SU-DHL-6 (cell line): ENCODE measurements at regions not wholly inside any gene's neighbourhood (a gene's known extent, or its start where the extent isn't known, plus 50 kb on each side); places are given as distances from the start of the nearest gene placed in this dataset.

Source experiments
- H2AFZ ChIP-seq: fragments of 200-600 bp; sonication (generic); 2 replicates; pipeline ENCODE4 v1.6.1; 2014; ENCODE audit warnings: low read depth, mild to moderate bottlenecking, moderate library complexity, mixed read lengths, antibody characterized with exemption, low read length; ENCODE audit not compliant: severe bottlenecking
- H3F3A ChIP-seq: fragments of 200-600 bp; shearing (Covaris generic); 2 replicates; pipeline ENCODE4 v1.6.0; 2016; ENCODE audit warnings: antibody characterized with exemption, mild to moderate bottlenecking; ENCODE audit not compliant: insufficient read depth
- H3K27ac ChIP-seq: fragments of 200-600 bp; sonication (generic); 2 replicates; pipeline ENCODE4 v1.5.1; 2016; ENCODE audit warnings: low read depth, mild to moderate bottlenecking, low read length, moderate library complexity, mixed read lengths
- H3K27me3 ChIP-seq: fragments of 200-600 bp; sonication (generic), shearing (Covaris generic); 2 replicates; pipeline ENCODE4 v1.6.0; 2014; ENCODE audit warnings: mild to moderate bottlenecking, low read length
- H3K36me3 ChIP-seq: fragments of 200-600 bp; sonication (generic); 2 replicates; pipeline ENCODE4 v1.6.1; 2014; ENCODE audit warnings: mild to moderate bottlenecking, low read length, mixed read lengths
- H3K4me2 ChIP-seq: fragments of 300-600, 200-600 bp; shearing (Covaris generic), sonication (generic); 2 replicates; pipeline ENCODE4 v1.6.0; 2014; ENCODE audit warnings: low read length, low read depth, mild to moderate bottlenecking; ENCODE audit not compliant: poor library complexity, severe bottlenecking
- H3K4me3 ChIP-seq: fragments of 200-600 bp; sonication (generic); 2 replicates; pipeline ENCODE4 v1.5.1; 2014; ENCODE audit warnings: antibody characterized with exemption, low read length, mild to moderate bottlenecking, mixed read lengths; ENCODE audit not compliant: insufficient read depth, poor library complexity, severe bottlenecking
- H3K79me2 ChIP-seq: fragments of 200-600 bp; sonication (generic); 2 replicates; pipeline ENCODE4 v1.6.1; 2014; ENCODE audit warnings: mild to moderate bottlenecking, low read length, moderate library complexity; ENCODE audit not compliant: insufficient read depth
- H3K9ac ChIP-seq: fragments of 200-600 bp; sonication (generic); 2 replicates; pipeline ENCODE4 v1.7.0; 2014; ENCODE audit warnings: mild to moderate bottlenecking, low read length
- H3K9me2 ChIP-seq: fragments of 200-600 bp; sonication (generic); replicated peaks from 2 replicates; pipeline ENCODE4 v1.6.1; 2014; ENCODE audit warnings: low read length; ENCODE audit not compliant: insufficient read depth
- H3K9me3 ChIP-seq: fragments of 200-600 bp; sonication (generic); 2 replicates; pipeline ENCODE4 v1.6.1; 2014; ENCODE audit warnings: low read length, mixed read lengths; ENCODE audit not compliant: insufficient read depth
- H4K20me1 ChIP-seq: fragments of 200-600 bp; sonication (generic); 2 replicates; pipeline ENCODE4 v1.6.1; 2014; ENCODE audit warnings: low read depth, mild to moderate bottlenecking, antibody characterized with exemption, low read length, moderate library complexity, mixed read lengths
- CTCF ChIP-seq: fragments of 200-600 bp; sonication (generic); IDR thresholded peaks from one replicate; pipeline ENCODE4 v1.5.1; 2017; ENCODE audit warnings: antibody characterized with exemption, mild to moderate bottlenecking, low read length, moderate library complexity; ENCODE audit not compliant: insufficient read depth, poor library complexity, severe bottlenecking
- EZH2phosphoT487 ChIP-seq: fragments of 200-600 bp; sonication (generic), shearing (Covaris generic); conservative IDR thresholded peaks from 2 replicates; pipeline ENCODE4 v1.6.1; 2018; ENCODE audit warnings: mild to moderate bottlenecking, antibody characterized with exemption, low read length, moderate library complexity, mixed read lengths

GRCh38 chr5:5584751-5585150 lies 162.3 kb downstream of the ICE1 start:
- H4K20me1 ChIP-seq: no peaks in the 10 kb centered on the region
- no peak overlapping the region for H3K9ac ChIP-seq
- no peaks in the 10 kb centered on the region for H3K36me3 ChIP-seq
- H3F3A ChIP-seq: no peaks in the 10 kb centered on the region
- no peak overlapping the region for H2AFZ ChIP-seq
- TF ChIP-seq EZH2phosphoT487: no peak
- no peak for TF ChIP-seq CTCF
- no peaks in the 10 kb centered on the region for H3K9me2 ChIP-seq
- H3K79me2 ChIP-seq: no peaks in the 10 kb centered on the region
- H3K27me3 ChIP-seq: no peaks in the 10 kb centered on the region
- H3K27ac ChIP-seq: no peak overlapping the region
- H3K4me3 ChIP-seq: no peak overlapping the region
- no peak overlapping the region for H3K4me2 ChIP-seq
- H3K9me3 ChIP-seq: no peaks in the 10 kb centered on the region

DNA sequence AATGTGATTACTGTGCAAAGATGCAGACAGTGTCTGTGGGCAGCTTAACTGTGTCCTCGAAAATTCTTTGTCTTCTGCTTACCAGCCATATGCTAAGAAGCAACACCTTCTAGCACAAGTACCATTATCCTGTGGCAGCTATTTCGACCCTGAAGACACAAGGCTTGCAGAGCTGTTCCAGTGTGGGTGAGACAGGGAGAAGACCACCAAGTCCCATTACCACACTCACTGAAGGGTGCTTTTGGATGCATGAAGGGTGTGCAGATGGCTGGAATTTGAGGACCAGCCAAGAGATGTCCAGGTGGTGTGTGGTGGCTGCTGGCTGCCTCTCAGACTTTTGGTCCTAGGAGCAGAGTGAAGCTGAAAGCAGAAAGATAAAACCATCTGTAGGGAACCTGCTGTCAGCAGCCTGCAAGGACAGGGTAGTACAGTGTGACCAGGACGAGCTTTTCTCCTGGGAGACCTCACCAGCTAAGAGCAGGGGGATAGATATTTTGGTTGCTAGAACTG lies 161.8 kb downstream of the ICE1 start:
- no peaks in the 10 kb centered on the region for H3K9me2 ChIP-seq
- TF ChIP-seq CTCF (no peak), EZH2phosphoT487 (no peak)
- H3K36me3 ChIP-seq: no peaks in the 10 kb centered on the region
- no peaks in the 10 kb centered on the region for H4K20me1 ChIP-seq
- no peak overlapping the region for H3K4me3 ChIP-seq
- H3K9ac ChIP-seq: no peak overlapping the region
- no peaks in the 10 kb centered on the region for H3K9me3 ChIP-seq
- H2AFZ ChIP-seq: no peak overlapping the region
- no peak overlapping the region for H3K27ac ChIP-seq
- H3F3A ChIP-seq: no peaks in the 10 kb centered on the region
- H3K27me3 ChIP-seq: no peaks in the 10 kb centered on the region
- H3K79me2 ChIP-seq: no peaks in the 10 kb centered on the region
- no peak overlapping the region for H3K4me2 ChIP-seq

GRCh38 chr5:5583832-5584231 lies 161.4 kb downstream of the ICE1 start:
- no peaks in the 10 kb centered on the region for H4K20me1 ChIP-seq
- H3K4me3 ChIP-seq: no peak overlapping the region
- H3K9me2 ChIP-seq: no peaks in the 10 kb centered on the region
- TF ChIP-seq CTCF (no peak), EZH2phosphoT487 (no peak)
- H3K27me3 ChIP-seq: no peaks in the 10 kb centered on the region
- no peaks in the 10 kb centered on the region for H3K9me3 ChIP-seq
- no peak overlapping the region for H3K4me2 ChIP-seq
- no peak overlapping the region for H2AFZ ChIP-seq
- H3K9ac ChIP-seq: no peak overlapping the region
- no peak overlapping the region for H3K27ac ChIP-seq
- H3K79me2 ChIP-seq: no peaks in the 10 kb centered on the region
- no peaks in the 10 kb centered on the region for H3F3A ChIP-seq
- no peaks in the 10 kb centered on the region for H3K36me3 ChIP-seq
